Adipocyte (in vitro differentiated cells): ENCODE measurements at regions not wholly inside any gene's neighbourhood (a gene's known extent, or its start where the extent isn't known, plus 50 kb on each side); places are given as distances from the start of the nearest gene placed in this dataset.
A peak's percentile ranks its signal among the peaks of the same experiment; 100 is the strongest.

ENCODE experiments used
- DNase-seq: peaks from one replicate; pipeline ENCODE4 v3.0.0-alpha.2; 2015; ENCODE audit warnings: low read depth
- H3K27me3 ChIP-seq: replicated peaks from 2 replicates; pipeline ENCODE4 v1.7.0; 2013; ENCODE audit warnings: mild to moderate bottlenecking, low read length, moderate library complexity; ENCODE audit not compliant: control insufficient read depth, insufficient read depth
- H3K36me3 ChIP-seq: 2 replicates; pipeline ENCODE4 v1.7.0; 2013; ENCODE audit warnings: low read length, mild to moderate bottlenecking, moderate library complexity; ENCODE audit not compliant: control insufficient read depth, insufficient read depth, severe bottlenecking
- H3K4me1 ChIP-seq: 2 replicates; pipeline ENCODE4 v1.7.0; 2013; ENCODE audit warnings: mild to moderate bottlenecking, low read length, moderate library complexity; ENCODE audit not compliant: control insufficient read depth, insufficient read depth
- H3K4me3 ChIP-seq: 2 replicates; pipeline ENCODE4 v1.7.0; 2013; ENCODE audit warnings: mild to moderate bottlenecking, low read length, moderate library complexity
- H3K9ac ChIP-seq: 2 replicates; pipeline ENCODE4 v1.7.0; 2013; ENCODE audit warnings: mild to moderate bottlenecking, low read length, moderate library complexity
- H3K9me3 ChIP-seq: 2 replicates; pipeline ENCODE4 v1.7.0; 2013; ENCODE audit warnings: mild to moderate bottlenecking, low read length, moderate library complexity; ENCODE audit not compliant: control insufficient read depth

GRCh38 chr7:33685503-33685902, 219.8 kb upstream of the BMPER start:
- no peak overlapping the region for H3K4me3 ChIP-seq
- H3K9ac ChIP-seq = no peak overlapping the region
- H3K4me1 ChIP-seq = no peaks in the 10 kb centered on the region
- peaks cover 2% of the 10 kb centered on the region for H3K9me3 ChIP-seq
- no peaks in the 10 kb centered on the region for H3K36me3 ChIP-seq
- no peaks in the 10 kb centered on the region for H3K27me3 ChIP-seq
- DNase-seq = no peak

DNA sequence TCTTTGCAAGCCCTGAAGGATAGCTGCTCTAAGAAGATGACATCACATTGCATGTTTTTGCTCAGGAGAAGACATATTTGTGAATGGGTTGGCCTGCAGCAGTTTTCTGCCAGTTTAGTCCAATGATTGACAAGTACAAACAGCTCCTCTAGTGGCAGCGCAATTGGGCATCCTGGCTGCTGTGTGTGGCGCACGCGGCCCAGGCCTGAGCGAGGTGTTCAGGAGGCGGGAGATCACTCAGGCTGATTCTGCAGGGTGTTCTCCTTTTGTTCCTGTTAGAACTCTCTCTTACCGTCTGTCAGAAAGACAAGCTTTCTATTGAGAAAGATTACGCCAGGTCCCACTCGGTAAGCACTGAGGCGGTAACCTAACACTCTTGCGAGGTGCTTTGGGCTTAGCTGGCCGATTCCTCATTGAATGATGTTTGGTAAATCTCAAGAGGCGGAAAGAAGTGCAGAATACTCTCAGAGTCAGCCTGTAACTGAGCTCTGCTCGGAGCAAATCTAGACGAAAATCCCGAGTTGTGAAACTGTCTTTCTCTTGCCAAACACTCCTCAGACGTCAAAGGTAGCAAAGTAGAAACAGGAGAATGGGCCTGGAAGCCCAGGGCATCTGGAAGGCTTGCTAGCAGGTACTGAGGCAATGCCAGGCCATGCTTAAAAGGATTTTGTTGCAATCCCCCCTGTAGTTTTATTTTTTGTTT, 219.2 kb upstream of the BMPER start:
- DNase-seq = no peak
- Histone ChIP-seq H3K4me1 (no peaks in the 10 kb centered on the region), H3K27me3 (no peaks in the 10 kb centered on the region), H3K36me3 (no peaks in the 10 kb centered on the region), H3K9me3 (no peaks in the 10 kb centered on the region), H3K4me3 (no peak overlapping the region), H3K9ac (no peak overlapping the region)

- Histone ChIP-seq H3K27me3 (no peaks in the 10 kb centered on the region), H3K4me3 (no peak overlapping the region), H3K36me3 (no peaks in the 10 kb centered on the region), H3K9ac (no peak overlapping the region), H3K9me3 (no peaks in the 10 kb centered on the region), H3K4me1 (peaks cover 4% of the 10 kb centered on the region)
- no peak for DNase-seq
Measured at GRCh38 chr7:33687625-33688024, 217.7 kb upstream of the BMPER start.

DNA sequence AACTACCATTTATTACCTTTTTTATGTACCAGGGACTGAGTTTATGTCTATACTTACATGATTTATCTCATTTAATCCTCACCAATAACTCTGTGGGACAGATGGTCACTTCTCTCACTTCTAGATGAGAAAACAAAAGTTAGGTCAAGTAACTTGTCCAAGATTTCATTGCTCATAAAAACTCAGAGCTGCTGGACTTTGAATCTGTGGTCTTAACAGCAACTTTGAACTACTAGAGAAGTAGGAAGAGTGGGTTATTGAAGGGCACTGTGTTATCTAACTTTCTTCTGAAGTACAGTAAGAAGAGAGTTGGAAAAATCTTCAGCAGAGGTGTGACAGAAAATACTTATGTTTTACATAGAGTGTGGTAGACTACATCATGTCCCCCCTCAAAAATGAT, 214.2 kb upstream of the BMPER start:
- H3K4me1 ChIP-seq = peaks cover 19% of the 10 kb centered on the region
- H3K9ac ChIP-seq = no peak overlapping the region
- no peaks in the 10 kb centered on the region for H3K27me3 ChIP-seq
- no peak overlapping the region for H3K4me3 ChIP-seq
- DNase-seq = no peak
- no peaks in the 10 kb centered on the region for H3K9me3 ChIP-seq
- no peaks in the 10 kb centered on the region for H3K36me3 ChIP-seq

DNA sequence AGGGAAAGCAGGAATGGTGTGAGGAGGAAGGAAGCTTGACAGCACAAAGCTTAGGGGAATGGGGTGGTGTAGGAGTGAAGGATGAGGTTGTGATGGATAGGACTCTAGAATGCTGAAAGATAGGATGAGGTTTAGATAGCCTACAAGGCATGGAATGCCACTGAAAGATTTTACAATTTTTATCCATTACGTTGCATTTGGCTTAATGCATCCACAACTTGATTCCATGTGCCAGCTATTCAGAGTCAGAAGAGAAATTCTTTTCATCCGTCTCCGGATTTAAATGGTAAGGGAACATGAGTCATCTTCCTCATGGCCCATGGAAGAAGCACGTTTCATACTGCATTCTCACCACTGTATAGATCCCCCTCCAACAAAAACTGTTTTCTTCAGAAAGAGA, 212.4 kb upstream of the BMPER start:
- Histone ChIP-seq H3K4me3 (peak overlapping the region; percentile 19), H3K36me3 (no peaks in the 10 kb centered on the region), H3K9me3 (no peaks in the 10 kb centered on the region), H3K9ac (no peak overlapping the region), H3K27me3 (no peaks in the 10 kb centered on the region), H3K4me1 (peaks cover 19% of the 10 kb centered on the region)
- DNase-seq = peak; percentile 69

- H3K27me3 ChIP-seq = no peaks in the 10 kb centered on the region
- H3K9ac ChIP-seq = no peak overlapping the region
- peaks cover 19% of the 10 kb centered on the region for H3K4me1 ChIP-seq
- H3K36me3 ChIP-seq = no peaks in the 10 kb centered on the region
- no peaks in the 10 kb centered on the region for H3K9me3 ChIP-seq
- no peak overlapping the region for H3K4me3 ChIP-seq
- DNase-seq = peak; percentile 22
Measured at GRCh38 chr7:33694006-33694405, 211.3 kb upstream of the BMPER start.

- no peaks in the 10 kb centered on the region for H3K36me3 ChIP-seq
- H3K4me3 ChIP-seq = no peak overlapping the region
- peaks cover 26% of the 10 kb centered on the region for H3K9me3 ChIP-seq
Measured at GRCh38 chr7:33697616-33698015, 207.7 kb upstream of the BMPER start.

DNA sequence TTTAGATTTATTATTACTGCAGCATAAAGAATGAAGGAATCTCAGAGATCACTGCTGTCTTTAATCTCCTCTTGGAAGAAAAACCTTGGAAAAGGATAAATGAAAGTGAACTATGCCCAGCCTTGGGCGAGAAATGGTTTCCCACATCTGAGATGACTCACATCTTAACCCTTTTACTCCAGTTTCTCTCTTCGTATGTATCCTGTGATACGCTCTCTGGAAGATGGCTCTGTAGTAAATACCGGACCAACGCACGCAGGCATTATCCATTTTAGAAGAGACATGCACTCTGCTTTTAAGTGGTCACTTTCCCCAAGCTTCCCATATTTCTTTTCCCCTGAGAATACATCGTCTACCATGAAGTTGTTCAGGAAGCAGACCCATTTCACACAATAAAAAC, 207.3 kb upstream of the BMPER start:
- no peak overlapping the region for H3K9ac ChIP-seq
- no peaks in the 10 kb centered on the region for H3K36me3 ChIP-seq
- H3K4me1 ChIP-seq = peaks cover 11% of the 10 kb centered on the region
- DNase-seq = no peak
- peaks cover 29% of the 10 kb centered on the region for H3K9me3 ChIP-seq
- no peak overlapping the region for H3K4me3 ChIP-seq
- no peaks in the 10 kb centered on the region for H3K27me3 ChIP-seq

More at GRCh38 chr7:33697616-33698015, 207.7 kb upstream of the BMPER start:
- Histone ChIP-seq H3K4me1 (peaks cover 16% of the 10 kb centered on the region), H3K27me3 (no peaks in the 10 kb centered on the region), H3K9ac (no peak overlapping the region)
- no peak for DNase-seq

DNA sequence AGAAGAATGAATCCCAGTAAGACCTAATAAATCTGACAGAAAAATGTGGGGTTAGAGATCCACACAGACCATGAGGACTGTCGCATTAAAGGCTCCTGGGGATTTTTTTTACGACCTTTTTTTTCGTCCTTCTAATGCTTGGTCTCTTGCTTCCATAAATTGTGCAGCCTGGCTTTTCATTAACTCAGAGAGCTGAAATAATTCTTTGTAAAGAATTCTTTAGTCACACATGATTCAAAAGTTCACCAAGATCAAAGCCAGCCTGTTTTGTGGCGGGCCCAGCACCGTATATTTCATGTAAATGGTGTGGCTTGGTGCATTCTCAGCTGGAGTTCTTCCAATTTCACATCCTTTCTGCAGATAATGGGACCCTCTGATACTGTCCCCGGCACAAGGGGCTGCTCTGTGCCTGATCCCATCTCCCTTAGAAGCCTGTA, 206.6 kb upstream of the BMPER start:
- Histone ChIP-seq H3K27me3 (no peaks in the 10 kb centered on the region), H3K4me3 (no peak overlapping the region), H3K9ac (no peak overlapping the region), H3K36me3 (no peaks in the 10 kb centered on the region), H3K9me3 (peaks cover 29% of the 10 kb centered on the region), H3K4me1 (peaks cover 5% of the 10 kb centered on the region)
- DNase-seq = no peak

GRCh38 chr7:33700001-33700899, 205.1 kb upstream of the BMPER start:
- H3K9me3 ChIP-seq = peaks cover 29% of the 10 kb centered on the region

DNA sequence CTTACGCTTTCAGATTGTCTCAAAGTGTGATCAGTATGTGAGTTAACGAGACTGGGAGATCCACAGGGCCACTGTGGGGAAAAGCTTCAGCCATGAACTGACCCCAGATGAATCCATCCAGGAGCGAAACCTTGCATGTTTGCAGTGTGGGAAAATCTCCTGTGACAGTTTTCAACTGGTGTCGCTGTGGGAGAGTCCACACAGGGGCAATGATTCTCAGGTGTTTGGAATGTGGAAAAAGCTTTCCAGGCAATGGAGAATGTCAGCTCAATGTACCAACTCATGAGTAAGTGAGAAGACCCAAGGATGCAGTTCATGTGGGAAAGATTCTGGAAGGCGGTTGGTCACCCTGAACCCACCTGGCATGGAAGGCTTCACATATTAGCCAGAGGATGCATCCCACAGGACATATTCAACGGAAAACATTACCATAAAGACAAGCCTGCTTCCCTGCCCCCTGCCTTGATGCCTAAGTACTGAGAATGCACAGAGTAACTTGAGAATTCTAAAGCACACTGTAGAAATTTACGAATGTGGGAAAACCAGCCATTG, 204.1 kb upstream of the BMPER start:
- Histone ChIP-seq H3K9ac (no peak overlapping the region), H3K9me3 (peaks cover 29% of the 10 kb centered on the region), H3K36me3 (no peaks in the 10 kb centered on the region), H3K4me3 (peak overlapping the region; percentile 15), H3K4me1 (no peaks in the 10 kb centered on the region), H3K27me3 (no peaks in the 10 kb centered on the region)
- DNase-seq = no peak

More at GRCh38 chr7:33700001-33700899, 205.1 kb upstream of the BMPER start:
- DNase-seq = no peak
- no peak overlapping the region for H3K9ac ChIP-seq
- no peak overlapping the region for H3K4me3 ChIP-seq
- H3K4me1 ChIP-seq = no peaks in the 10 kb centered on the region
- H3K36me3 ChIP-seq = no peaks in the 10 kb centered on the region
- no peaks in the 10 kb centered on the region for H3K27me3 ChIP-seq
